ENCODE measurements at regions not wholly inside any gene's neighbourhood (a gene's known extent, or its start where the extent isn't known, plus 50 kb on each side); places are given as distances from the start of the nearest gene placed in this dataset.
"Not testable (repeated sequence)": the region's sequence is repeated elsewhere in the genome, so short reads cannot be mapped to it uniquely, and the experiment has no call there.

DNA sequence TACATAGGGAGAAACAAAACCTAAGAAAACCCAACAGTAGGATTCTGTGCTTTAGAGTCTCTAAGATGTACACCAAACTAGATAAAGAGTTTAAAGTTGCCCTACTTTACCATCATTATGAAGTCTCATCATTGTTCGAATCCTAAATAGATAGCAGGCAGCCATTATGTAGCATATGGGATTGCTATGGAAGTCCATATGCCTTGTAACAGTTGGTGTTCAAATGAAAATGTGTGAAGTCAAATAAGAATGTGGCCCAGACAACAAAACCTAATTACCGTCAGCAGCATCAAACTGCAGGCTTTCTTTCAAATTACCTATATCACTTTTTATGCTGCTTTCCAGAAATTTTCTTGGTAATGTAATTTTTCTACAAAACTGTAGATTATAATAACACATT is 1380.1 kb downstream of the GRIK2 start:
- Histone ChIP-seq H3K36me3 (ENCODE audit: control insufficient read depth, insufficient read depth, low read length) (no peaks in the 10 kb centered on the region), H3K4me3 (ENCODE audit: low read depth, low read length) (no peak overlapping the region), H3K4me1 (ENCODE audit: control insufficient read depth, insufficient read depth, low read length) (no peaks in the 10 kb centered on the region), H3K9ac (ENCODE audit: low read length) (no peak overlapping the region), H3K27ac (ENCODE audit: low read depth, low read length) (no peak overlapping the region), H3K9me3 (ENCODE audit: control insufficient read depth, insufficient read depth, low read depth, low read length) (peaks cover 6% of the 10 kb centered on the region; the same call in 1 of the 2 replicates), H3K27me3 (ENCODE audit: control insufficient read depth, insufficient read depth, low read length) (no peaks in the 10 kb centered on the region)

DNA sequence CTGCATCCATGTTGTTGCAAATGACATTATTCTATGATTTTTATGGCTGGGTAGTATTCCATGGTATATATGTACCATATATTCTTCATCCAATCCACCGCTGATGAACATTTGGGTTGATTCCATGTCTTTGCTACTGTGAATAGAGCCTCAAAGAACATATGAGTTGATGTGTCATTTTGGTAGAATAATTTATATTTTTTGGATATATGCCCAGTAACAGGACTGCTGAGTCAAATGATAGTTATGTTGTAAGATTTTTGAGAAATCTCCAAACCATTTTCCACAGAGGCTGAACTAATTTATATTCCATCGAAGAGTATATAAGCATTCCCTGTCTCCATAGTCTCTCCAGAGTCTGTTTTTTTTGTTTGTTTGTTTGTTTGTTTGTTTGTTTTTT is 1373.5 kb downstream of the GRIK2 start:
- Histone ChIP-seq H3K27ac (ENCODE audit: low read depth, low read length) (no peak overlapping the region), H3K9ac (ENCODE audit: low read length) (no peak overlapping the region), H3K4me3 (ENCODE audit: low read depth, low read length) (no peak overlapping the region), H3K36me3 (ENCODE audit: control insufficient read depth, insufficient read depth, low read length) (no peaks in the 10 kb centered on the region), H3K4me1 (ENCODE audit: control insufficient read depth, insufficient read depth, low read length) (no peaks in the 10 kb centered on the region), H3K27me3 (ENCODE audit: control insufficient read depth, insufficient read depth, low read length) (no peaks in the 10 kb centered on the region), H3K9me3 (ENCODE audit: control insufficient read depth, insufficient read depth, low read depth, low read length) (peaks cover 6% of the 10 kb centered on the region; the same call in 1 of the 2 replicates)

DNA sequence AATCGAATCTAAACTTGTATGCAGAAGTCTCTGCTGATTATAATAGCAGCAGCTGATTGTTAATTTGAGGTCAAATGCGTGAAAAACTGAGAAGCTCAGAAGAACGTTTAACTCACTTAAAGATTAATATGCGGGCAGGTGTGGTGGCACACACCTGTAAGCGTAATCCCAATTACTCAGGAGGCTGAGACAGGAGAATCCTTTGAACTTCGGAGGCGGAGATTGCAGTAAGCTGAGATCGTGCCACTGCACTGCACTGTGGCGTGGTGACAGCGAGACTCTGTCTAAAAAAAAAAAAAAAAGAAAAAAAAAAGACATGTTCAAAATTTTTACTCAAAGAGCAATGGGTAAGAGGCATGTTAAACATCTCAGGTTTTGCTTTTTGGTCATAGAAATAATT is 1370.8 kb downstream of the GRIK2 start:
- H3K36me3 ChIP-seq (ENCODE audit: control insufficient read depth, insufficient read depth, low read length): no peaks in the 10 kb centered on the region
- H3K9me3 ChIP-seq (ENCODE audit: control insufficient read depth, insufficient read depth, low read depth, low read length): peaks cover 3% of the 10 kb centered on the region; the same call in 1 of the 2 replicates
- no peaks in the 10 kb centered on the region for H3K4me1 ChIP-seq (ENCODE audit: control insufficient read depth, insufficient read depth, low read length)
- H3K27ac ChIP-seq (ENCODE audit: low read depth, low read length): no peak overlapping the region
- no peaks in the 10 kb centered on the region for H3K27me3 ChIP-seq (ENCODE audit: control insufficient read depth, insufficient read depth, low read length)
- no peak overlapping the region for H3K9ac ChIP-seq (ENCODE audit: low read length)
- no peak overlapping the region for H3K4me3 ChIP-seq (ENCODE audit: low read depth, low read length)

DNA sequence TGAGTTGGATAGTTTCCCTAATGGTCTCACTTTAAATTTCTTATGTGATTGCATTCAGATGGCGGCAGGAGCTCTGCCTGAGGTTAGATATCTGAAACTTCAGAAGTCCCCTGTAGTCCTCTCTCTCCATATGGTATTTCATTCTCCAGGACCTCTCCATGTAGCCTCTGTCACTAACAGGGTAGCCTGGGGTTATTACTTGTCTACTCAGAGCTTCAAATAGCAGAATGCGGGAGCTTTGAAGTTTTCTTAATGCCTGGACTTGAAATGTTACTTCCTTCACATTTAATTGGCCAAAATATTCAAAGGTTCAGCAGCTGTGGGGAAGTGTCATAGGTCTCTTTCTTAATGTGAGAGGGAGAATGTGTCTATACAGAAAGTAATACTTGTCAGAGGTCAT is 1370.4 kb downstream of the GRIK2 start:
- H3K9ac ChIP-seq (ENCODE audit: low read length): no peak overlapping the region
- no peaks in the 10 kb centered on the region for H3K36me3 ChIP-seq (ENCODE audit: control insufficient read depth, insufficient read depth, low read length)
- H3K9me3 ChIP-seq (ENCODE audit: control insufficient read depth, insufficient read depth, low read depth, low read length): 0 out of 2 replicates have a peak, but pooled peaks cover under 1% of the 10 kb centered on the region
- no peaks in the 10 kb centered on the region for H3K4me1 ChIP-seq (ENCODE audit: control insufficient read depth, insufficient read depth, low read length)
- no peaks in the 10 kb centered on the region for H3K27me3 ChIP-seq (ENCODE audit: control insufficient read depth, insufficient read depth, low read length)
- H3K27ac ChIP-seq (ENCODE audit: low read depth, low read length): no peak overlapping the region
- no peak overlapping the region for H3K4me3 ChIP-seq (ENCODE audit: low read depth, low read length)

DNA sequence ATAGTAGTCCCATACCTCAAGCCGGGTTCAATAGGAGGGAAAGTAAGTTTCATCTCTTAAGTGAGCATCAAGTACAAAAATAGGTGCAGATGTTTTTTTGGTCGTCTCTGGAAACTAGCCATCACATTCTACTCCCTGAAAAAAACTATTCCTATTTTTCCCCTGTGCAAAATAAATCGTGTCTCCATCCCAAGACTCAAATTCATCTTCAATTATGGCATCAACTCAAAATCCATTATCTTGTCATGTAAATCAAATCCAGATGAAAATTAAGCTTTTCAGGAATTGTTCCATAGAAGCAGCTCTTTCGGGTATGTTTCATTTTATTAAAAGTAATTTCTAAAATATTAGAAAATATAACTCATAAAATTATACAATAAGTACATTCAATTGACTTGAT is 1368.4 kb downstream of the GRIK2 start:
- no peak overlapping the region for H3K9ac ChIP-seq (ENCODE audit: low read length)
- no peaks in the 10 kb centered on the region for H3K36me3 ChIP-seq (ENCODE audit: control insufficient read depth, insufficient read depth, low read length)
- H3K4me1 ChIP-seq (ENCODE audit: control insufficient read depth, insufficient read depth, low read length): no peaks in the 10 kb centered on the region
- H3K27ac ChIP-seq (ENCODE audit: low read depth, low read length): no peak overlapping the region
- no peaks in the 10 kb centered on the region for H3K27me3 ChIP-seq (ENCODE audit: control insufficient read depth, insufficient read depth, low read length)
- peaks cover 4% of the 10 kb centered on the region; the same call in 1 of the 2 replicates for H3K9me3 ChIP-seq (ENCODE audit: control insufficient read depth, insufficient read depth, low read depth, low read length)
- H3K4me3 ChIP-seq (ENCODE audit: low read depth, low read length): no peak overlapping the region

DNA sequence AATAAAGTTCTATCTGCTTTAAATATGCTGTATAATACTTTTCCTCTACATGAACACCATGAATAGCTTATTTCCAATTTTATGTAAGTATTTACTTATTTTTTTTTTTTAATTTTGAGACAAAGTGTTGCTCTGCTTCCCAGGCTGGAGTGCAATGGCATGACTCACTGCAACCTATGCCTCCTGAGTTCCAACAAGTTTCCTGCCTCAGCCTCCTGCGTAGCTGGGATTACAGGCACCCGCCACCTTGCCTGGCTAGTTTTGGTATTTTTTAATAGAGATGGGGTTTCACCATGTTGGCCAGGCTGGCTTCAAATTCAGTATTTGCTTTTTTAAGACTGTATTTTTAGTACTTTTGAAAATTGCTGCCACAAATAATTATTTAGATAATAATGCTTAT is 1365.9 kb downstream of the GRIK2 start:
- no peaks in the 10 kb centered on the region for H3K4me1 ChIP-seq (ENCODE audit: control insufficient read depth, insufficient read depth, low read length)
- H3K4me3 ChIP-seq (ENCODE audit: low read depth, low read length): no peak overlapping the region
- H3K27me3 ChIP-seq (ENCODE audit: control insufficient read depth, insufficient read depth, low read length): no peaks in the 10 kb centered on the region
- H3K27ac ChIP-seq (ENCODE audit: low read depth, low read length): no peak overlapping the region
- H3K9ac ChIP-seq (ENCODE audit: low read length): no peak overlapping the region
- no peaks in the 10 kb centered on the region for H3K36me3 ChIP-seq (ENCODE audit: control insufficient read depth, insufficient read depth, low read length)
- H3K9me3 ChIP-seq (ENCODE audit: control insufficient read depth, insufficient read depth, low read depth, low read length): peaks cover 4% of the 10 kb centered on the region; the same call in 1 of the 2 replicates

DNA sequence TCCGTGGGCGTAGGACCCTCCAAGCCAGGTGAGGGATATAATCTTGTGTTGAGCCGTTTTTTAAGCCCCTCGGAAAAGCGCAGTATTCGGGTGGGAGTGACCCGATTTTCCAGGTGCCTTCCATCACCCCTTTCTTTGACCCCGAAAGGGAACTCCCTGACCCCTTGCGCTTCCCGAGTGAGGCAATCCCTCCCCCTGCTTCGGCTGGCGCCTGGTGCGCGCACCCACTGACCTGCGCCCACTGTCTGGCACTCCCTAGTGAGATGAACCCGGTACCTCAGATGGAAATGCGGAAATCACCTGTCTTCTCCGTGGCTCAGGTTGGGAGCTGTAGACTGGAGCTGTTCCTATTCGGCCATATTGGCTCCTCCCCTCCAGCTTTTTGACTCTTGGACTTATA is 1365.0 kb downstream of the GRIK2 start:
- peak overlapping the region; percentile 43; the same call in 1 of the 2 replicates for H3K4me3 ChIP-seq (ENCODE audit: low read depth, low read length)
- not testable (repeated sequence) for H3K27me3 ChIP-seq (ENCODE audit: control insufficient read depth, insufficient read depth, low read length); H3K9ac ChIP-seq (ENCODE audit: low read length); H3K4me1 ChIP-seq (ENCODE audit: control insufficient read depth, insufficient read depth, low read length); H3K27ac ChIP-seq (ENCODE audit: low read depth, low read length); H3K36me3 ChIP-seq (ENCODE audit: control insufficient read depth, insufficient read depth, low read length); H3K9me3 ChIP-seq (ENCODE audit: control insufficient read depth, insufficient read depth, low read depth, low read length)

DNA sequence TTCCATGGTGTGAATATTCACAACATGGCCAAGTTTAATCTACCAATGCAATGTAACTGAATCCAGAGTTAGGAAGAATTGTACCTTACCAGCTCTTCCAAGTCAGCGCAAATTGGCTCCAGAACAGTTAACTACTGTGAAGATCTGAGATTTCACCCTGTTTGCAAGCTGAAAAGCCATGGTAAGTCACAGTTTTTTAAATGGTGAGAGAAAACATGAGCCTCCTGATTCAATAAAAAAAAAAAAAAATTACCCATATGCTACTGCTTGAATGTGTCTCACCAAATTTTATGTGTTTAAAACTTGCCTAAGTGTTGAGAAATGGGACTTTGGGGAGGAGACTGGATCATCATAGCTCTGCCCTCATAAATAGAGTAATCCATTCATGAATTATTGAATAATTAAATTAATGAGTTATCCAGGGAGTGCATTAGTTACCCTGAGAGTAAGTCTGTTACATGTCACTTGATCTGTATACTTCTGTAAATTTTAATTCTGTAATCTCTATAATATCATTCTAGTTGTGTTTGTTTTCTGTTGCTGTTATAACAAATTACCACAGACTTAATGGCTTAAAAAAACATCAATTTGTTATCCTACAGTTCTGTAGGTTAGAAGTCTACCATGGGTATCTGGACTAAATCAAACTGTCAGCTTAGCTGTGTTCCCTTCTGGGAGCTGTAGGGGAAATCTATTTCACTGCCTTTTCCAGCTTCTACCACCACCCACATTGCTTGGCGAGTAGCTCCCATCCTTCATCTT is 1355.9 kb downstream of the GRIK2 start:
- Histone ChIP-seq H3K27me3 (ENCODE audit: control insufficient read depth, insufficient read depth, low read length) (no peaks in the 10 kb centered on the region), H3K27ac (ENCODE audit: low read depth, low read length) (no peak overlapping the region), H3K9me3 (ENCODE audit: control insufficient read depth, insufficient read depth, low read depth, low read length) (no peaks in the 10 kb centered on the region), H3K4me3 (ENCODE audit: low read depth, low read length) (no peak overlapping the region), H3K36me3 (ENCODE audit: control insufficient read depth, insufficient read depth, low read length) (no peaks in the 10 kb centered on the region), H3K4me1 (ENCODE audit: control insufficient read depth, insufficient read depth, low read length) (no peaks in the 10 kb centered on the region), H3K9ac (ENCODE audit: low read length) (no peak overlapping the region)

DNA sequence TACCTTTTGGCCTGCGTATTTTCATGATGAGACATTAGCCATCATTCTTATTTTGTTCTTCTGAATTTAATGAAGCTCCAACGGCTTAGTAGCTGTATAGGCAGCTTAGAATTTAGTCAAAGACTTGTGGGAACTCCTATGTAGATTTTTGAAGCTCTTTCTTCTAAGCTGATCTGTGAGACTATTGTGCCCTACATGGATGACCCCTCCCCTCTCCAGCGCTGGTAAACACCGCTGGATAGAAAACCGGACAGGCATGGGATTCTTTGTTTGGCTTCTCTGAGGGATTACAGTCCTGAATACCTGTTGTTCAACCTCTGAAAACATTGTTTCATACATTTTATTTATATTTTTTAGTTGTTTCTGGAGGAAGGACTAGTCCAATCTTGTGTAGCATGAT is 1353.4 kb downstream of the GRIK2 start:
- Histone ChIP-seq H3K9me3 (ENCODE audit: control insufficient read depth, insufficient read depth, low read depth, low read length) (no peaks in the 10 kb centered on the region), H3K4me3 (ENCODE audit: low read depth, low read length) (no peak overlapping the region), H3K9ac (ENCODE audit: low read length) (no peak overlapping the region), H3K27me3 (ENCODE audit: control insufficient read depth, insufficient read depth, low read length) (no peaks in the 10 kb centered on the region), H3K4me1 (ENCODE audit: control insufficient read depth, insufficient read depth, low read length) (peaks cover 14% of the 10 kb centered on the region), H3K27ac (ENCODE audit: low read depth, low read length) (no peak overlapping the region), H3K36me3 (ENCODE audit: control insufficient read depth, insufficient read depth, low read length) (no peaks in the 10 kb centered on the region)

DNA sequence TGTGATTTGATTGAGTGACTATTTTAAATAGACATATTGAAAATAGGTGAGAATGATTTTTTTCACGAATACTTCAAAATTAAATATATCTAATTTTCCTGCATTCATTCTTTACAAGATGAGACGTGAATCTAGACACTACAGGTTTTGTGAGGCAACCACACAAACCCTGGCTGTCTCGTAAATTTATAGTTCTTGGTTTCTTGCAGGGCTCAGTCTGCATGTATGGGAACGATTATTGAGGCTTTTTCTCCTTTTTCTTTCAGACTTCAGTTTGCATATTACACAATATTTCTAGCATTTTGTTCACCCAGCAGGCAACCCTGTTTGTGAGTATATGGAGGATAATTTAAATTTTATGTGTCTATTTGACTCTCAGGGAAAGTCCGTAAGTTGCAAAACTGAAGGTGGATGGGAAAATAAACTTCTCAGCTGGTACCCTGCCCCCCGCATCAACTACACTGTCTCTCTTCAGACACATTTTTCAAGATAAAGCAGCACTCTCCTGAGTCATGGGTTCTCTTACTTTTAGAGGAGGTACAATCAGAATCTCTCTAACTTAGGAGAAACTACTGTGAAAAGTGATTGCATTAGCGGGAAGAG is 1349.3 kb downstream of the GRIK2 start:
- H3K4me1 ChIP-seq (ENCODE audit: control insufficient read depth, insufficient read depth, low read length): peaks cover 19% of the 10 kb centered on the region
- no peaks in the 10 kb centered on the region for H3K36me3 ChIP-seq (ENCODE audit: control insufficient read depth, insufficient read depth, low read length)
- no peaks in the 10 kb centered on the region for H3K9me3 ChIP-seq (ENCODE audit: control insufficient read depth, insufficient read depth, low read depth, low read length)
- no peaks in the 10 kb centered on the region for H3K27me3 ChIP-seq (ENCODE audit: control insufficient read depth, insufficient read depth, low read length)
- H3K27ac ChIP-seq (ENCODE audit: low read depth, low read length): no peak overlapping the region
- no peak overlapping the region for H3K4me3 ChIP-seq (ENCODE audit: low read depth, low read length)
- H3K9ac ChIP-seq (ENCODE audit: low read length): no peak overlapping the region

DNA sequence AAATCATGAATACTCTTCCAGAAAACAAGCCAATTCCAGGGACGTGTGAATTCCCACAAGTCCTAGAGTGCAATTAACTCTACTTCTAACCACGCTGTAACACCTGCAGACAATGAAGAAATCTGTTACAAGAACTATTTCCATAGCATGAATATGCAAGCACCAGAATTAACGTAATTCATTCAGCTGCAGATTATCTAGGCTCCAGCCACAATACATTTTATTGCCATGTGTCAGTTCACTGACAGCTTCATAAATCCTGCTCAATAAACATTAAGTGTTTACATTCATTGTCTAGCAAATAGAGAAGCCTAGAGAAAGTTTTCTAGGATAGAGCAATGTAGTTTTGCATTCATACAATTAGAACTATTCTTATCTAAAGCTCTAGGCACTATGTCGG is 1348.5 kb downstream of the GRIK2 start:
- Histone ChIP-seq H3K36me3 (ENCODE audit: control insufficient read depth, insufficient read depth, low read length) (no peaks in the 10 kb centered on the region), H3K4me3 (ENCODE audit: low read depth, low read length) (no peak overlapping the region), H3K27me3 (ENCODE audit: control insufficient read depth, insufficient read depth, low read length) (no peaks in the 10 kb centered on the region), H3K9me3 (ENCODE audit: control insufficient read depth, insufficient read depth, low read depth, low read length) (no peaks in the 10 kb centered on the region), H3K4me1 (ENCODE audit: control insufficient read depth, insufficient read depth, low read length) (peaks cover 19% of the 10 kb centered on the region), H3K27ac (ENCODE audit: low read depth, low read length) (no peak overlapping the region), H3K9ac (ENCODE audit: low read length) (no peak overlapping the region)

All from HUES6 (cell line).